ENCODE measurements at regions not wholly inside any gene's neighbourhood (a gene's known extent, or its start where the extent isn't known, plus 50 kb on each side); places are given as distances from the start of the nearest gene placed in this dataset.

- WGBS (ENCODE audit: insufficient coverage, low coverage, missing lambda C conversion rate): 10% methylated on average over 2 of the region's 2 CpGs
- ATAC-seq: no peak
- ChIA-PET POLR2A (no interaction called here), CTCF (ENCODE audit: low intra/inter-chr PET ratio) (no interaction called here)
- peaks cover 3 to 6% of the 10 kb centered on the region in 2 experiments; a peak in 2 of 5 replicates for H3K27me3 ChIP-seq (ENCODE audit: control insufficient read depth in 2 of 2, insufficient read depth in 2 of 2, low read length in 2 of 2)
- no peak for DNase-seq (ENCODE audit: extremely low read depth in 1 of 4, low spot score in 3 of 4)
- H3K9me1 ChIP-seq (ENCODE audit: control insufficient read depth, insufficient read depth, low read length): no peaks in the 10 kb centered on the region
- no peaks in the 10 kb centered on the region for H3K79me2 ChIP-seq (ENCODE audit: control insufficient read depth, insufficient read depth, low read length)
- intact Hi-C loops (cut with micrococcal nuclease) (no loop called here), in situ Hi-C loops (cut with MboI) (no loop called here)
- no peaks in the 10 kb centered on the region for H3K4me1 ChIP-seq (replicated peaks in 1 of 2; ENCODE audit: control insufficient read depth in 2 of 2, insufficient read depth in 2 of 2, low read length in 2 of 2)
- H2AFZ ChIP-seq (ENCODE audit: low read depth, low read length): no peak overlapping the region
- no peak for FAIRE-seq
- BruUV-seq (replicated peaks): no TSS peak
- TF ChIP-seq ZBTB8A (IDR thresholded peaks at IDR 0.05; ENCODE audit: partially characterized antibody) (no peak), ZNF75A (CRISPR knock-in tag; IDR thresholded peaks at IDR 0.05) (no peak), SFPQ (IDR thresholded peaks at IDR 0.05; ENCODE audit: low read depth, low read length) (no peak), PHF20 (IDR thresholded peaks at IDR 0.05; ENCODE audit: partially characterized antibody) (no peak), ETS1 (conservative IDR thresholded peaks at IDR 0.05; ENCODE audit: control insufficient read depth, low read depth, low read length) (no peak), SIRT6 (IDR thresholded peaks at IDR 0.05; ENCODE audit: low read depth, low read length) (no peak)
- no peak overlapping the region for H3K4me3 ChIP-seq
- H3K9ac ChIP-seq (ENCODE audit: insufficient read depth in 1 of 2, low read depth in 2 of 2, low read length in 2 of 2): no peak overlapping the region
- H3K27ac ChIP-seq (ENCODE audit: extremely low read depth, low read depth, low read length): no peak overlapping the region
- no peaks in the 10 kb centered on the region for H4K20me1 ChIP-seq (replicated peaks; ENCODE audit: control insufficient read depth, insufficient read depth, low read length)
- H3K9me3 ChIP-seq (replicated peaks; ENCODE audit: control insufficient read depth, insufficient read depth, low read depth, low read length): no peaks in the 10 kb centered on the region
- no peak overlapping the region for H3K4me2 ChIP-seq (ENCODE audit: insufficient read depth, low read length)
- H3K36me3 ChIP-seq (ENCODE audit: control insufficient read depth, insufficient read depth, low read length): no peaks in the 10 kb centered on the region
These were observed 271.1 kb downstream of the NDUFS4 start for GRCh38 chr5:53831496-53831895.

All from K562 (cell line).